Ascending aorta (tissue), 2 donors: ENCODE measurements at regions not wholly inside any gene's neighbourhood (a gene's known extent, or its start where the extent isn't known, plus 50 kb on each side); places are given as distances from the start of the nearest gene placed in this dataset.

Source experiments
- DNase-seq, 2 donors: peaks; one replicate each; pipeline ENCODE4 v3.0.0-alpha.2; 2019; ENCODE audit warnings: low spot score in 2 of 2
- H3K27ac ChIP-seq, 2 donors: fragments of 200-600 bp; sonication (generic); one replicate each; pipeline ENCODE4 v1.5.1; 2016 to 2017; ENCODE audit warnings: mild to moderate bottlenecking in 1 of 2
- H3K27me3 ChIP-seq: fragments of 200-600 bp; sonication (generic); one replicate; pipeline ENCODE4 v1.5.1; 2017
- H3K36me3 ChIP-seq, 2 donors: fragments of 200-600 bp; sonication (generic); one replicate each; pipeline ENCODE4 v1.5.1; 2016
- H3K4me1 ChIP-seq, 2 donors: fragments of 200-600 bp; sonication (generic); one replicate each; pipeline ENCODE4 v1.5.1; 2016 to 2017; ENCODE audit warnings: mild to moderate bottlenecking in 1 of 2
- H3K4me3 ChIP-seq, 2 donors: fragments of 200-600 bp; sonication (generic); one replicate each; pipeline ENCODE4 v1.5.1; 2016 to 2017; ENCODE audit warnings: mild to moderate bottlenecking in 1 of 2
- H3K9me3 ChIP-seq, 2 donors: fragments of 200-600 bp; sonication (generic); one replicate each; pipeline ENCODE4 v1.5.1; 2016
- intact Hi-C: fragments of 100-400 bp; cut with DNase I; formaldehyde crosslinking; loops from one replicate; pipeline ENCODE4 v1.15.1; 2023
- TF ChIP-seq, protein P1 (sequence below), 3 experiments: fragments of 200-600 bp in 2 of 3; fragments of 450-650 bp in 1 of 3; sonication (generic) in 2 of 3; IDR thresholded peaks; one replicate each; pipeline ENCODE4 v1.5.1; 2016 to 2019; ENCODE audit warnings: antibody characterized with exemption in 3 of 3, mild to moderate bottlenecking in 1 of 3, moderate library complexity in 1 of 3

DNA sequence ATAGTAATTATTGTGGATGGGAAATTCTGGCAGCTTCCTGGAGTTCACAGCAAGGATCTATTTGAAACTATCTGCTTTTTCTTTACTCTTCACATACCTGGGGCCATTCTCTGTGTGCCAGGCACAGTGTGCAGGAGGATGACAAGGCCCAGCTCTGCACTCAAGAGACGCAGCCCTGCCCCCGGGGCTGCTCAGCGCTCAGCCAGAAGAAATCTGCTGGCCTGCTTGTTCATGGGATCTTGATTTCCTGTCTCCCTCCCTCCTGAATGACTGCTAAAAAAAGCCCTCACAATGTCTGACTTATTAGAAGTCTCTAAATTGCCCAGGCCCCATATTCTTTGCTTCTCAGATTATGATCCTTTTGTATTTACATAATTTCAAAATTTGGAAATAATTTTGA is 210.9 kb downstream of the DCDC2C start:
- Histone ChIP-seq H3K4me1 (no peaks in the 10 kb centered on the region), H3K4me3 (no peak overlapping the region), H3K27me3 (no peaks in the 10 kb centered on the region), H3K9me3 (no peaks in the 10 kb centered on the region), H3K36me3 (no peaks in the 10 kb centered on the region), H3K27ac (no peak overlapping the region)
- intact Hi-C loops = no loop called here
- no peak for DNase-seq
- TF ChIP-seq, protein P1, sequence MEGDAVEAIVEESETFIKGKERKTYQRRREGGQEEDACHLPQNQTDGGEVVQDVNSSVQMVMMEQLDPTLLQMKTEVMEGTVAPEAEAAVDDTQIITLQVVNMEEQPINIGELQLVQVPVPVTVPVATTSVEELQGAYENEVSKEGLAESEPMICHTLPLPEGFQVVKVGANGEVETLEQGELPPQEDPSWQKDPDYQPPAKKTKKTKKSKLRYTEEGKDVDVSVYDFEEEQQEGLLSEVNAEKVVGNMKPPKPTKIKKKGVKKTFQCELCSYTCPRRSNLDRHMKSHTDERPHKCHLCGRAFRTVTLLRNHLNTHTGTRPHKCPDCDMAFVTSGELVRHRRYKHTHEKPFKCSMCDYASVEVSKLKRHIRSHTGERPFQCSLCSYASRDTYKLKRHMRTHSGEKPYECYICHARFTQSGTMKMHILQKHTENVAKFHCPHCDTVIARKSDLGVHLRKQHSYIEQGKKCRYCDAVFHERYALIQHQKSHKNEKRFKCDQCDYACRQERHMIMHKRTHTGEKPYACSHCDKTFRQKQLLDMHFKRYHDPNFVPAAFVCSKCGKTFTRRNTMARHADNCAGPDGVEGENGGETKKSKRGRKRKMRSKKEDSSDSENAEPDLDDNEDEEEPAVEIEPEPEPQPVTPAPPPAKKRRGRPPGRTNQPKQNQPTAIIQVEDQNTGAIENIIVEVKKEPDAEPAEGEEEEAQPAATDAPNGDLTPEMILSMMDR (IDR thresholded peaks at IDR 0.05) = no peak

DNA sequence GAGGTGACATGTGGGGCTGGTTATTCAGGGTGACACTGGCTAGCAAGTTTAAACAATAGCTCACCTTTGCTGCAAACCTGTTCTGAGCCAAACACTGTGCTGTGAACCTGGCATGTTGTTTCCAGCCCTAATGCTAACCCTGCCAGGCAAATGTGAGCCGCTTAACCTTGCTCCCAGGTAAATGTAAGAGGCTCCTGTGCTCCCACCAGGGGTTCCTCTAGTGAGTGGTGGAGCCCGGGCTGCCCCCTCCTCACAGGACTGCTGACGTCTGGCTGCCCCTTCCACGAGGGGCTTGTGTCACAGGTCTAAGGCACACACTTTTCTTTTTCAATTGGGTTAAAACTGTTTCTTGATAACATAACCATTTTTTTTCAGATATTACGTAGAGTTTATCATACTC is 223.7 kb downstream of the DCDC2C start:
- Histone ChIP-seq H3K27ac (no peak overlapping the region), H3K4me3 (no peak overlapping the region), H3K4me1 (no peaks in the 10 kb centered on the region), H3K27me3 (no peaks in the 10 kb centered on the region), H3K36me3 (no peaks in the 10 kb centered on the region), H3K9me3 (no peaks in the 10 kb centered on the region)
- intact Hi-C loops = no loop called here
- DNase-seq = no peak
- TF ChIP-seq, protein P1 (IDR thresholded peaks at IDR 0.05) = no peak

DNA sequence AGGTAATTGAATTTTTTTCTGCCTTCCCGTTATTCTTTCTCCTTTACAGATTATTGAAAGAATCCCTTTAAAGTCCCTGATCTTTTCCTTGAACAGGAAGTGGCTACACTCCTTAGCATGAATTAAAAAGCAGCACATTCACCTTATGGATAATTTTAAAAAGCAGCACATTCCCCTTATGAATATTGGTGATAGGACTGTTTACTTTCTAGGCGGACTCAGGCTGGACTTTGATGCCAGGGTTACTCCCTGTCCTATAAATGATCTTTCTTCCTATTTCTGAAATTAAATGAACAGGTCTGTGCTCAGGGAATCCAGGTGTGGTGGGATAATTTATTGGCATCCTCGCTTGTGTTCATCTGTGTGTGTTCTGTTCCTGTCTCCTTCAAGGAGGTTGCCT is 226.0 kb downstream of the DCDC2C start:
- Histone ChIP-seq H3K4me1 (no peaks in the 10 kb centered on the region), H3K9me3 (no peaks in the 10 kb centered on the region), H3K27me3 (no peaks in the 10 kb centered on the region), H3K36me3 (no peaks in the 10 kb centered on the region), H3K4me3 (no peak overlapping the region), H3K27ac (no peak overlapping the region)
- no peak for DNase-seq
- intact Hi-C loops = no loop called here
- TF ChIP-seq, protein P1 (IDR thresholded peaks at IDR 0.05) = no peak

DNA sequence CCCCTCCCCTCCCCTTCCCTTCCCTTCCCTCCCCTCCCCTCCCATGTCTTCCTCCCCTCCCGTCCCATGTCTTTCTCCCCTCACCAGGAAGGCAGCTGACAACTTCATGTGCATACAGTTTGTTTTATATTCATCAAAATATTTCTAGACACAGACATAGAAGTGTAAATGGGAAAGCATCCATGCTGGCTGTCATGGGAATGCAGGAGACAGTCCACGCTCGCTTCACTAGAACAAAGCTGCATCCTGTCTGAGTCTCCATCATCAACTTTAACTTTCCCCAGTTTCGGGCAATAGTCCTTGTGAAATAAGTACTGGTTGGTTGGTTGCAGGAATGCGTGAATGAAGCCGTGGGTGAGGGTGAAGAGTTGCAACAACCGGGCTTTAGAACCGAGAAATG is 226.9 kb downstream of the DCDC2C start:
- no peak overlapping the region for H3K4me3 ChIP-seq
- H3K27ac ChIP-seq = no peak overlapping the region
- intact Hi-C loops = no loop called here
- H3K27me3 ChIP-seq = no peaks in the 10 kb centered on the region
- TF ChIP-seq, protein P1 (IDR thresholded peaks at IDR 0.05) = no peak
- no peaks in the 10 kb centered on the region for H3K36me3 ChIP-seq
- DNase-seq = no peak
- no peaks in the 10 kb centered on the region for H3K9me3 ChIP-seq
- H3K4me1 ChIP-seq = no peaks in the 10 kb centered on the region

DNA sequence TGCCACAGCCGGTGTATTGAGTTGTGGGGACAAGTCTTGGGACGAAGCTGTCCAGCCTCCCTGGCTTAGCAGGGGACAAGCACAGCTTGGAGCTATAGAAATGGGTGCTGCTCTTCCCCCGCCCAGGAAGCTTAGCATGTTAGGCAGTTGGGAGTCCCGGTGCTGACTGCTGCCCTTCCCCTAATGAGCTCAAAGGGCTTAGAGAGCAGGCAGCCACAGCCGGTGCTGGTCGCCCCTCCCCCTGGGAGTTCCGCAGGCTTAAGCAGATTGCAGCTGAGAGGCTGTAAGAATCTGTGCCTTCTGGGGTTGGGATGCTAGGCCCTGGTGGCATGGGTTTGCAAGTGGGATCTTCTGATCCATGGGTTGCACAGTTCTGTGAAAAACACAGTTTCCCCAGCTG is 237.3 kb downstream of the DCDC2C start:
- H3K4me1 ChIP-seq = no peaks in the 10 kb centered on the region
- no peaks in the 10 kb centered on the region for H3K36me3 ChIP-seq
- H3K27me3 ChIP-seq = no peaks in the 10 kb centered on the region
- intact Hi-C loops = no loop called here
- no peak overlapping the region for H3K27ac ChIP-seq
- no peaks in the 10 kb centered on the region for H3K9me3 ChIP-seq
- no peak for DNase-seq
- TF ChIP-seq, protein P1 (IDR thresholded peaks at IDR 0.05) = no peak
- H3K4me3 ChIP-seq = no peak overlapping the region

DNA sequence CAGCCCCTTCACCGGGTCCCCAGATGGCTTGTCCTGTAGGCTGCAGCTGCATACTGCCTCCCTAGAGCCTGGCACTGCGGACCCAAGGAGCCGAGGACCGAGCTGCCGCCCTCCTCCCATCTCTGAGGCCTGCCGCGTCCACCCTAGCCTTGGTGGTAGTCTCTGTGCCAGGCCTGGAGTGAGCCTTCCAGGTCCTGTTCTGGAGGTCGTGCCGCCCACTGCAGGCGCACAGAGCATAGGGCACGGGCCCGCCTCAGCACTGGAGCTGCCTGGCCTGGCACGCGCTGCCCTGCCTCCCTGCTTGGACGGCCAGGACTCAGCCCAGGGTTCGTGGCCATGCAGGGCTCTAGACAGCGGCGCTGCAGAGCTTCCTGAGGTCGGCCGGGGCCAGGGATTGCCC is 239.5 kb downstream of the DCDC2C start:
- Histone ChIP-seq H3K4me3 (no peak overlapping the region), H3K4me1 (no peaks in the 10 kb centered on the region), H3K27ac (no peak overlapping the region), H3K36me3 (no peaks in the 10 kb centered on the region), H3K27me3 (no peaks in the 10 kb centered on the region), H3K9me3 (no peaks in the 10 kb centered on the region)
- intact Hi-C loops = no loop called here
- DNase-seq = no peak
- TF ChIP-seq, protein P1 (IDR thresholded peaks at IDR 0.05) = no peak
